HFFc6 (cell line): ENCODE measurements at regions not wholly inside any gene's neighbourhood (a gene's known extent, or its start where the extent isn't known, plus 50 kb on each side); places are given as distances from the start of the nearest gene placed in this dataset.

Experiments used
- DNase-seq: peaks from one replicate; pipeline ENCODE4 v3.0.0-alpha.2; 2018
- H3K27ac Mint-ChIP-seq: 2 replicates; pipeline ENCODE4 v1.8.0; 2020; ENCODE audit warnings: mild to moderate bottlenecking, mixed read lengths
- H3K27me3 Mint-ChIP-seq: 2 replicates; pipeline ENCODE4 v1.8.0; 2021; ENCODE audit warnings: mild to moderate bottlenecking, moderate library complexity, mixed read lengths; ENCODE audit not compliant: insufficient read depth
- H3K36me3 Mint-ChIP-seq: 2 replicates; pipeline ENCODE4 v1.8.0; 2021; ENCODE audit warnings: low read depth, mixed read lengths
- H3K4me1 Mint-ChIP-seq: 2 replicates; pipeline ENCODE4 v1.8.0; 2020; ENCODE audit warnings: low read depth, mixed read lengths
- H3K4me3 Mint-ChIP-seq: 2 replicates; pipeline ENCODE4 v1.8.0; 2020; ENCODE audit warnings: mild to moderate bottlenecking, moderate library complexity, mixed read lengths
- H3K9me3 Mint-ChIP-seq: 2 replicates; pipeline ENCODE4 v1.8.0; 2020; ENCODE audit warnings: mild to moderate bottlenecking, mixed read lengths
- TF ChIP-seq, protein P1 (sequence below): fragments of 200-600 bp; sonication (generic); IDR thresholded peaks from 2 replicates; pipeline ENCODE4 v1.5.0; 2021; ENCODE audit warnings: antibody characterized with exemption, mild to moderate bottlenecking

- Mint-ChIP-seq H3K36me3 (no peaks in the 10 kb centered on the region), H3K4me3 (no peak overlapping the region), H3K27me3 (peaks cover 6% of the 10 kb centered on the region; the same call in 1 of the 2 replicates), H3K4me1 (no peaks in the 10 kb centered on the region), H3K27ac (no peak overlapping the region), H3K9me3 (no peaks in the 10 kb centered on the region)
- no peak for DNase-seq
- TF ChIP-seq, protein P1, sequence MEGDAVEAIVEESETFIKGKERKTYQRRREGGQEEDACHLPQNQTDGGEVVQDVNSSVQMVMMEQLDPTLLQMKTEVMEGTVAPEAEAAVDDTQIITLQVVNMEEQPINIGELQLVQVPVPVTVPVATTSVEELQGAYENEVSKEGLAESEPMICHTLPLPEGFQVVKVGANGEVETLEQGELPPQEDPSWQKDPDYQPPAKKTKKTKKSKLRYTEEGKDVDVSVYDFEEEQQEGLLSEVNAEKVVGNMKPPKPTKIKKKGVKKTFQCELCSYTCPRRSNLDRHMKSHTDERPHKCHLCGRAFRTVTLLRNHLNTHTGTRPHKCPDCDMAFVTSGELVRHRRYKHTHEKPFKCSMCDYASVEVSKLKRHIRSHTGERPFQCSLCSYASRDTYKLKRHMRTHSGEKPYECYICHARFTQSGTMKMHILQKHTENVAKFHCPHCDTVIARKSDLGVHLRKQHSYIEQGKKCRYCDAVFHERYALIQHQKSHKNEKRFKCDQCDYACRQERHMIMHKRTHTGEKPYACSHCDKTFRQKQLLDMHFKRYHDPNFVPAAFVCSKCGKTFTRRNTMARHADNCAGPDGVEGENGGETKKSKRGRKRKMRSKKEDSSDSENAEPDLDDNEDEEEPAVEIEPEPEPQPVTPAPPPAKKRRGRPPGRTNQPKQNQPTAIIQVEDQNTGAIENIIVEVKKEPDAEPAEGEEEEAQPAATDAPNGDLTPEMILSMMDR, result no peak
Measured at GRCh38 chr4:24130637-24131036, 240.8 kb upstream of the PPARGC1A start.

- TF ChIP-seq, protein P1, result no peak
- Mint-ChIP-seq H3K9me3 (no peaks in the 10 kb centered on the region), H3K36me3 (no peaks in the 10 kb centered on the region), H3K4me1 (no peaks in the 10 kb centered on the region), H3K4me3 (no peak overlapping the region), H3K27ac (no peak overlapping the region), H3K27me3 (peaks cover 8% of the 10 kb centered on the region; the same call in 1 of the 2 replicates)
- DNase-seq, result no peak
Measured at GRCh38 chr4:24126776-24127175, 236.9 kb upstream of the PPARGC1A start.

GRCh38 chr4:24121395-24122175 is 231.7 kb upstream of the PPARGC1A start:
- H3K4me3 Mint-ChIP-seq, result no peak overlapping the region
- no peaks in the 10 kb centered on the region for H3K9me3 Mint-ChIP-seq
- no peak overlapping the region for H3K27ac Mint-ChIP-seq
- H3K27me3 Mint-ChIP-seq, result peaks cover 8% of the 10 kb centered on the region; the same call in 1 of the 2 replicates
- DNase-seq, result no peak
- no peaks in the 10 kb centered on the region for H3K36me3 Mint-ChIP-seq
- TF ChIP-seq, protein P1, result no peak
- no peaks in the 10 kb centered on the region for H3K4me1 Mint-ChIP-seq

- TF ChIP-seq, protein P1, result no peak
- Mint-ChIP-seq H3K36me3 (no peaks in the 10 kb centered on the region; the same call in 1 of the 2 replicates), H3K27me3 (peaks cover 4% of the 10 kb centered on the region; the same call in 1 of the 2 replicates), H3K27ac (no peak overlapping the region), H3K4me1 (no peaks in the 10 kb centered on the region), H3K4me3 (no peak overlapping the region), H3K9me3 (no peaks in the 10 kb centered on the region)
- DNase-seq, result no peak
Measured at GRCh38 chr4:24117975-24118374, 228.1 kb upstream of the PPARGC1A start.

DNA sequence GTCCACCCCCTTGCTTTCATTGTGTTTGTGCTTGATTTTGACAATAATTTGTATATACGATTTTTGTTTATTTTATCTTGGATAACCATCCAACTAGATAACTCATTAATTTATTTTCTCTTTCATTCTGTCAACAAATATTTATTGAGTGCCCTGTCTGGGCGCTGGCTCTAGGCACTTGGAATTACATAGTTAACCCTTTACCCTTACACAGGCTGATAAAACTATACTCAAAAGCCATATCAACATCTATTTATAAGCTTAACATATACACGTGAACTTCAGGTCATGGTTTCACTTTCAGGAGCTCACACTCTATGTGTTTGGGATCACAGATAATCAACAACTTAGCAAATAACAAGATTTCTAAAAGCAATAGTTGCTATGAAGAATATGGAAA is 226.3 kb upstream of the PPARGC1A start:
- Mint-ChIP-seq H3K27me3 (no peaks in the 10 kb centered on the region; the same call in 1 of the 2 replicates), H3K36me3 (no peaks in the 10 kb centered on the region; the same call in 1 of the 2 replicates), H3K4me1 (no peaks in the 10 kb centered on the region), H3K27ac (no peak overlapping the region), H3K9me3 (no peaks in the 10 kb centered on the region), H3K4me3 (no peak overlapping the region)
- DNase-seq, result no peak
- TF ChIP-seq, protein P1, result no peak
